MM.1S (cell line): ENCODE measurements at regions not wholly inside any gene's neighbourhood (a gene's known extent, or its start where the extent isn't known, plus 50 kb on each side); places are given as distances from the start of the nearest gene placed in this dataset.

ENCODE experiments used
- DNase-seq: peaks from one replicate; pipeline ENCODE4 v3.0.0-alpha.2; 2015
- H2AFZ ChIP-seq: fragments of 300-600 bp; sonication (generic); 2 replicates; pipeline ENCODE4 v1.6.0; 2016; ENCODE audit warnings: antibody characterized with exemption, low read length
- H3F3A ChIP-seq: fragments of 300-600 bp; sonication (generic); 2 replicates; pipeline ENCODE4 v1.6.1; 2016; ENCODE audit warnings: mild to moderate bottlenecking, antibody characterized with exemption, low read length, moderate library complexity, mixed read lengths; ENCODE audit not compliant: insufficient read depth
- H3K27ac ChIP-seq: fragments of 300-600 bp; sonication (generic); 2 replicates; pipeline ENCODE4 v1.5.1; 2016; ENCODE audit warnings: mild to moderate bottlenecking, low read length
- H3K27me3 ChIP-seq: fragments of 300-600 bp; sonication (generic); replicated peaks from 2 replicates; pipeline ENCODE4 v1.6.0; 2016; ENCODE audit warnings: low read length; ENCODE audit not compliant: insufficient read depth
- H3K36me3 ChIP-seq: fragments of 300-600 bp; sonication (generic); replicated peaks from 2 replicates; pipeline ENCODE4 v1.6.1; 2016; ENCODE audit warnings: mild to moderate bottlenecking, low read length, mixed read lengths; ENCODE audit not compliant: insufficient read depth
- H3K4me1 ChIP-seq: fragments of 300-600 bp; sonication (generic); 2 replicates; pipeline ENCODE4 v1.6.1; 2016; ENCODE audit warnings: low read length, mixed read lengths
- H3K4me2 ChIP-seq: fragments of 300-600 bp; sonication (generic); 2 replicates; pipeline ENCODE4 v1.6.0; 2016; ENCODE audit warnings: low read depth, low read length
- H3K4me3 ChIP-seq: fragments of 300-600 bp; sonication (generic); 2 replicates; pipeline ENCODE4 v1.5.1; 2016; ENCODE audit warnings: low read length, mixed read lengths
- H3K79me2 ChIP-seq: fragments of 300-600 bp; sonication (generic); 2 replicates; pipeline ENCODE4 v1.6.1; 2016; ENCODE audit warnings: mixed run types, low read length, mixed read lengths
- H3K9ac ChIP-seq: fragments of 300-600 bp; sonication (generic); 2 replicates; pipeline ENCODE4 v1.6.1; 2016; ENCODE audit warnings: low read length, mixed read lengths
- H3K9me2 ChIP-seq: fragments of 300-600 bp; sonication (generic); replicated peaks from 2 replicates; pipeline ENCODE4 v1.6.1; 2016; ENCODE audit warnings: mild to moderate bottlenecking, low read length, mixed read lengths; ENCODE audit not compliant: insufficient read depth
- H3K9me3 ChIP-seq: fragments of 300-600 bp; sonication (generic); replicated peaks from 2 replicates; pipeline ENCODE4 v1.6.1; 2016; ENCODE audit warnings: mild to moderate bottlenecking, low read length, mixed read lengths; ENCODE audit not compliant: insufficient read depth
- H4K20me1 ChIP-seq: fragments of 300-600 bp; sonication (generic); 2 replicates; pipeline ENCODE4 v1.6.1; 2016; ENCODE audit warnings: mild to moderate bottlenecking, low read length, moderate library complexity, mixed read lengths; ENCODE audit not compliant: insufficient read depth
- EZH2 ChIP-seq: fragments of 300-600 bp; sonication (generic); optimal IDR thresholded peaks from 2 replicates; pipeline ENCODE3; 2017; ENCODE audit warnings: low read depth, mild to moderate bottlenecking, antibody characterized with exemption, low read length, mixed read lengths
- EZH2phosphoT487 ChIP-seq: fragments of 300-600 bp; sonication (generic); IDR thresholded peaks from 2 replicates; pipeline ENCODE4 v1.6.1; 2018; ENCODE audit warnings: antibody characterized with exemption, low read length
- TF ChIP-seq, protein P1 (sequence below): fragments of 300-600 bp; sonication (generic); IDR thresholded peaks from 2 replicates; pipeline ENCODE4 v1.5.1; 2016; ENCODE audit warnings: antibody characterized with exemption, low read length, mixed read lengths

- Histone ChIP-seq H3K9ac (no peak overlapping the region), H3F3A (no peaks in the 10 kb centered on the region), H3K9me3 (no peaks in the 10 kb centered on the region), H4K20me1 (no peaks in the 10 kb centered on the region), H3K79me2 (no peaks in the 10 kb centered on the region), H3K4me1 (no peaks in the 10 kb centered on the region), H3K36me3 (no peaks in the 10 kb centered on the region), H3K27ac (no peak overlapping the region), H3K27me3 (no peaks in the 10 kb centered on the region), H3K4me3 (no peak overlapping the region), H3K4me2 (no peak overlapping the region), H2AFZ (no peak overlapping the region), H3K9me2 (no peaks in the 10 kb centered on the region)
- no peak for DNase-seq
- TF ChIP-seq EZH2phosphoT487 (no peak), EZH2 (no peak)
- TF ChIP-seq, protein P1, sequence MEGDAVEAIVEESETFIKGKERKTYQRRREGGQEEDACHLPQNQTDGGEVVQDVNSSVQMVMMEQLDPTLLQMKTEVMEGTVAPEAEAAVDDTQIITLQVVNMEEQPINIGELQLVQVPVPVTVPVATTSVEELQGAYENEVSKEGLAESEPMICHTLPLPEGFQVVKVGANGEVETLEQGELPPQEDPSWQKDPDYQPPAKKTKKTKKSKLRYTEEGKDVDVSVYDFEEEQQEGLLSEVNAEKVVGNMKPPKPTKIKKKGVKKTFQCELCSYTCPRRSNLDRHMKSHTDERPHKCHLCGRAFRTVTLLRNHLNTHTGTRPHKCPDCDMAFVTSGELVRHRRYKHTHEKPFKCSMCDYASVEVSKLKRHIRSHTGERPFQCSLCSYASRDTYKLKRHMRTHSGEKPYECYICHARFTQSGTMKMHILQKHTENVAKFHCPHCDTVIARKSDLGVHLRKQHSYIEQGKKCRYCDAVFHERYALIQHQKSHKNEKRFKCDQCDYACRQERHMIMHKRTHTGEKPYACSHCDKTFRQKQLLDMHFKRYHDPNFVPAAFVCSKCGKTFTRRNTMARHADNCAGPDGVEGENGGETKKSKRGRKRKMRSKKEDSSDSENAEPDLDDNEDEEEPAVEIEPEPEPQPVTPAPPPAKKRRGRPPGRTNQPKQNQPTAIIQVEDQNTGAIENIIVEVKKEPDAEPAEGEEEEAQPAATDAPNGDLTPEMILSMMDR = no peak
Observed at GRCh38 chr14:28119849-28120248, 646.7 kb upstream of the FOXG1 start.

DNA sequence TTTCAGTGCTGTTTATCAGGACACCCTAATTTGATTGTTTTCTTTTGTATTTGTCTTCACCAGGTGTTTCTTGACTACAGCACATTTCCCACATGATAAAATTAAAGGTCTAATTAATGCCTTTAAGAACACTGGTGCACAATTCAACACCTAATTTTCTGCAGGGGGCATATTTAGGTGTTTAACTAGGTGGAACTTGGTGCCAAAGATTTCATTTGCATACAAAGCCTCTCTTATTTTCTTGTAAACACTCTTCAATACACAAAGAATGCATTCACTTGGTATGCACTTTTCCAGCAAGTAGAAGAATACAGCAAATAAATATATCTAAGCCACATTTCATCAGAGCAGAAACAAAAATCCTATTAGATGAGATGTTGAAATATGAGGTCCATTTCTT lies 646.2 kb upstream of the FOXG1 start:
- H3K36me3 ChIP-seq = no peaks in the 10 kb centered on the region
- no peaks in the 10 kb centered on the region for H4K20me1 ChIP-seq
- no peak overlapping the region for H3K4me2 ChIP-seq
- no peaks in the 10 kb centered on the region for H3K79me2 ChIP-seq
- H3K27ac ChIP-seq = no peak overlapping the region
- H3K9me2 ChIP-seq = no peaks in the 10 kb centered on the region
- no peaks in the 10 kb centered on the region for H3K27me3 ChIP-seq
- no peaks in the 10 kb centered on the region for H3K9me3 ChIP-seq
- no peak overlapping the region for H3K9ac ChIP-seq
- no peaks in the 10 kb centered on the region for H3F3A ChIP-seq
- TF ChIP-seq EZH2phosphoT487 = no peak
- TF ChIP-seq, protein P1 = no peak
- no peak for TF ChIP-seq EZH2
- H3K4me3 ChIP-seq = no peak overlapping the region
- no peak overlapping the region for H2AFZ ChIP-seq
- DNase-seq = no peak
- no peaks in the 10 kb centered on the region for H3K4me1 ChIP-seq

DNA sequence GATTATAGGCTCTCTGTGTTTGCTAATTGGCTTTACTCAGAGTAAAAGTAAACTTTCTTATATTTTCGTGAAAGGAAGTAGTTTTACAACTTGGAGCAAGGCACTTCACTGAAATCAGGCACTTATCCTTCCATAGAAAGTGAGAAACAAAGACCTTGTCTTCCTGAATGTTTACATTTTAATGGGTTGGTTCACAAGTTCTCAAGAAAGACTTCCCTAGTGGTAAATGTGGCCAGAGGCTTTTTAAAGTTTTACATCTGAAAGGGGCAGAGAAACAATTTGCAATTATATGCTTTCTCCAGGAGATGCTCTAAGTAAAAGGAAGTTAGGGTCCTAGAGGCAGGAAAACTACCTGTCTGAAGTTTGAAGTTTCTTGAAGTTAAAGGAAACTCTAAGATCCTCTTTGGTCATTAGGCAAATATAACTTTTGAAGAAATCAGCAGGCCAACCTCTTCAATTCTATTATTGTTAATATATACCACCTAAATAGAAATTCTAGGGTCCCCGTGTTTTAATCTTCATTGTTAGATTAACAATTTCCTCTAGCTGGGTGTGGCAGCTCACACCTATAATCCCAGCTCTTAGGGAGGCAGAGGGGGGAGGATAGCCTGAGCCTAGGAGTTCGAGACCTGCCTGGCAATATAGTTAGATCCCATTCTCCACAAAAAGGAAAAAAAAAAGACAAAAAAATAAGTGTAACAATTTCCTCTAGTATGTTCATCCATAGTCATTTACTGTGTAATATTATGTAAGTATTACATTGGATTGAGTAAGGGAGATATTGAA lies 644.9 kb upstream of the FOXG1 start:
- Histone ChIP-seq H3K4me1 (no peaks in the 10 kb centered on the region), H2AFZ (no peak overlapping the region), H3K9ac (no peak overlapping the region), H3K9me2 (no peaks in the 10 kb centered on the region), H3K79me2 (no peaks in the 10 kb centered on the region), H3K4me2 (no peak overlapping the region), H3K27me3 (no peaks in the 10 kb centered on the region), H3K9me3 (no peaks in the 10 kb centered on the region), H3K36me3 (no peaks in the 10 kb centered on the region), H3K4me3 (no peak overlapping the region), H3K27ac (no peak overlapping the region), H3F3A (no peaks in the 10 kb centered on the region), H4K20me1 (no peaks in the 10 kb centered on the region)
- TF ChIP-seq, protein P1 = no peak
- TF ChIP-seq EZH2phosphoT487 (no peak), EZH2 (no peak)
- no peak for DNase-seq
